Body of pancreas (tissue), 4 donors: ENCODE measurements at regions not wholly inside any gene's neighbourhood (a gene's known extent, or its start where the extent isn't known, plus 50 kb on each side); places are given as distances from the start of the nearest gene placed in this dataset.

Source experiments
- CTCF ChIP-seq, 7 experiments: fragments of 450-650 bp in 4 of 7; fragments of 200-600 bp in 3 of 7; sonication (generic) in 3 of 7; IDR thresholded peaks; one replicate each; pipeline ENCODE4 v1.5.1; 2016 to 2019; ENCODE audit warnings: antibody characterized with exemption in 7 of 7
- POLR2A ChIP-seq, 3 donors: fragments of 450-650 bp; IDR thresholded peaks; one replicate each; pipeline ENCODE4 v1.6.1; 2016; ENCODE audit warnings: antibody characterized with exemption in 3 of 3, mild to moderate bottlenecking in 2 of 3

GRCh38 chr18:34342960-34343359, 118.2 kb upstream of the NOL4 start:
- TF ChIP-seq CTCF (IDR thresholded peaks at IDR 0.05) = no peak
- no peak for TF ChIP-seq POLR2A (IDR thresholded peaks at IDR 0.05)
